H9 (cell line): ENCODE measurements at regions not wholly inside any gene's neighbourhood (a gene's known extent, or its start where the extent isn't known, plus 50 kb on each side); places are given as distances from the start of the nearest gene placed in this dataset.

Experiments
- DNase-seq: peaks from one replicate; pipeline ENCODE4 v3.0.0-alpha.2; 2017
- H2AFZ ChIP-seq: one replicate; pipeline ENCODE4 v1.6.1; 2013; ENCODE audit warnings: mild to moderate bottlenecking, low read length, control low read depth, moderate library complexity
- H2AK5ac ChIP-seq: 2 replicates; pipeline ENCODE4 v1.6.1; 2013; ENCODE audit warnings: low read length, control low read depth, mixed read lengths; ENCODE audit not compliant: insufficient read length
- H2BK120ac ChIP-seq: one replicate; pipeline ENCODE4 v1.6.1; 2013; ENCODE audit warnings: low read depth, mild to moderate bottlenecking, low read length, control low read depth, inconsistent platforms; ENCODE audit not compliant: poor library complexity, severe bottlenecking
- H2BK12ac ChIP-seq: 2 replicates; pipeline ENCODE4 v1.6.1; 2013; ENCODE audit warnings: low read length, control low read depth, mixed read lengths, low read depth; ENCODE audit not compliant: insufficient read length
- H2BK15ac ChIP-seq: 2 replicates; pipeline ENCODE4 v1.6.1; 2013; ENCODE audit warnings: low read depth, low read length, control low read depth
- H2BK20ac ChIP-seq: one replicate; pipeline ENCODE4 v1.6.1; 2013; ENCODE audit warnings: low read depth, mild to moderate bottlenecking, low read length, control low read depth, inconsistent platforms; ENCODE audit not compliant: poor library complexity, severe bottlenecking
- H2BK5ac ChIP-seq: 2 replicates; pipeline ENCODE4 v1.6.1; 2013; ENCODE audit warnings: low read length, control low read depth, mixed read lengths; ENCODE audit not compliant: insufficient read length
- H3K14ac ChIP-seq: 2 replicates; pipeline ENCODE4 v1.6.1; 2013; ENCODE audit warnings: low read length, control low read depth; ENCODE audit not compliant: insufficient read depth
- H3K18ac ChIP-seq: 2 replicates; pipeline ENCODE4 v1.6.1; 2013; ENCODE audit warnings: low read depth, mild to moderate bottlenecking, mixed read lengths, low read length, control low read depth; ENCODE audit not compliant: insufficient read length
- H3K23ac ChIP-seq: 2 replicates; pipeline ENCODE4 v1.6.1; 2013; ENCODE audit warnings: low read length, control low read depth, mixed read lengths, low read depth; ENCODE audit not compliant: insufficient read length
- H3K23me2 ChIP-seq: 2 replicates; pipeline ENCODE4 v1.6.1; 2013; ENCODE audit warnings: low read depth, mild to moderate bottlenecking, mixed read lengths, low read length, control low read depth; ENCODE audit not compliant: insufficient read length, poor library complexity, severe bottlenecking
- H3K27ac ChIP-seq: 2 replicates; pipeline ENCODE4 v1.5.1; 2013; ENCODE audit warnings: low read length, control low read depth, mixed read lengths, low read depth; ENCODE audit not compliant: insufficient read length
- H3K27me3 ChIP-seq: 2 replicates; pipeline ENCODE4 v1.6.1; 2013; ENCODE audit warnings: low read length, control low read depth, inconsistent platforms; ENCODE audit not compliant: insufficient read depth
- H3K4ac ChIP-seq: 2 replicates; pipeline ENCODE4 v1.6.1; 2013; ENCODE audit warnings: low read depth, mild to moderate bottlenecking, control low read depth, inconsistent platforms, low read length, moderate library complexity
- H3K4me1 ChIP-seq: 2 replicates; pipeline ENCODE4 v1.6.1; 2013; ENCODE audit warnings: low read length, control low read depth, inconsistent platforms; ENCODE audit not compliant: insufficient read depth
- H3K4me2 ChIP-seq: 2 replicates; pipeline ENCODE4 v1.6.1; 2013; ENCODE audit warnings: low read length, control low read depth, mixed read lengths; ENCODE audit not compliant: insufficient read length, insufficient read depth
- H3K56ac ChIP-seq: 2 replicates; pipeline ENCODE4 v1.6.1; 2013; ENCODE audit warnings: low read depth, mild to moderate bottlenecking, mixed read lengths, low read length, control low read depth; ENCODE audit not compliant: insufficient read length
- H3K79me1 ChIP-seq: 2 replicates; pipeline ENCODE4 v1.6.1; 2013; ENCODE audit warnings: low read depth, mild to moderate bottlenecking, moderate library complexity, low read length, control low read depth, inconsistent platforms; ENCODE audit not compliant: insufficient read depth, poor library complexity, severe bottlenecking
- H3K79me2 ChIP-seq: 2 replicates; pipeline ENCODE4 v1.6.1; 2013; ENCODE audit warnings: low read length, control low read depth, inconsistent platforms; ENCODE audit not compliant: insufficient read depth
- H3K9ac ChIP-seq: 2 replicates; pipeline ENCODE4 v1.6.1; 2013; ENCODE audit warnings: low read length, control low read depth, mixed read lengths; ENCODE audit not compliant: insufficient read length; ENCODE audit errors: extremely low read depth
- H3K9me3 ChIP-seq: one replicate; pipeline ENCODE4 v1.6.1; 2013; ENCODE audit warnings: low read depth, low read length, inconsistent platforms; ENCODE audit not compliant: control insufficient read depth
- H3T11ph ChIP-seq: one replicate; pipeline ENCODE4 v1.6.1; 2013; ENCODE audit warnings: mild to moderate bottlenecking, low read length, control low read depth, inconsistent platforms
- H4K20me1 ChIP-seq: one replicate; pipeline ENCODE4 v1.6.1; 2013; ENCODE audit not compliant: control insufficient read depth, insufficient read length, insufficient read depth
- H4K5ac ChIP-seq: 2 replicates; pipeline ENCODE4 v1.6.1; 2013; ENCODE audit warnings: low read depth, mild to moderate bottlenecking, mixed read lengths, low read length, control low read depth; ENCODE audit not compliant: insufficient read length
- H4K8ac ChIP-seq: replicated peaks from 2 replicates; pipeline ENCODE4 v1.6.1; 2013; ENCODE audit warnings: low read length, control low read depth, mixed read lengths, low read depth; ENCODE audit not compliant: insufficient read length
- H4K91ac ChIP-seq: 2 replicates; pipeline ENCODE4 v1.6.1; 2013; ENCODE audit warnings: low read depth, mild to moderate bottlenecking, moderate library complexity, mixed read lengths, low read length, control low read depth; ENCODE audit not compliant: insufficient read length
- H3K27ac Mint-ChIP-seq, 3 experiments: 2 replicates in 2 of 3; 3 replicates in 1 of 3; pipeline ENCODE4 v1.8.0; 2020 to 2021; ENCODE audit warnings: mixed read lengths in 3 of 3, mild to moderate bottlenecking in 1 of 3, moderate library complexity in 1 of 3
- H3K27me3 Mint-ChIP-seq: 2 replicates; pipeline ENCODE4 v1.8.0; 2021; ENCODE audit warnings: low read depth, mild to moderate bottlenecking, moderate library complexity, mixed read lengths
- H3K36me3 Mint-ChIP-seq, 3 experiments: 2 replicates in 2 of 3; 3 replicates in 1 of 3; pipeline ENCODE4 v1.8.0; 2020 to 2021; ENCODE audit warnings: low read depth in 3 of 3, mixed read lengths in 3 of 3; ENCODE audit not compliant: insufficient read depth in 1 of 3
- H3K4me1 Mint-ChIP-seq, 2 experiments: 2 replicates each; pipeline ENCODE4 v1.8.0; 2020; ENCODE audit warnings: mixed read lengths in 2 of 2
- H3K4me3 Mint-ChIP-seq, 2 experiments: 2 replicates in 1 of 2; 3 replicates in 1 of 2; pipeline ENCODE4 v1.8.0; 2020 to 2021; ENCODE audit warnings: mild to moderate bottlenecking in 2 of 2, mixed read lengths in 2 of 2, moderate library complexity in 1 of 2
- H3K9me3 Mint-ChIP-seq, 2 experiments: 2 replicates in 1 of 2; 3 replicates in 1 of 2; pipeline ENCODE4 v1.8.0; 2020; ENCODE audit warnings: mild to moderate bottlenecking in 2 of 2, mixed read lengths in 2 of 2, moderate library complexity in 1 of 2
- CTCF ChIP-seq: fragments of 200-600 bp; sonication (generic); conservative IDR thresholded peaks from 3 replicates; pipeline ENCODE4 v1.8.0; 2021; ENCODE audit warnings: antibody characterized with exemption, mild to moderate bottlenecking
- WGBS: extraction: QIAGEN DNeasy Blood & Tissue Kit; methylation state at CpG from one replicate; pipeline ENCODE4 v1.1.7; 2013; ENCODE audit warnings: missing lambda C conversion rate, low lambda C conversion rate, mixed read lengths; ENCODE audit not compliant: insufficient read length; ENCODE audit errors: extremely low coverage; 5-methylcytosine and 5-hydroxymethylcytosine counted together

GRCh38 chr3:26102376-26102775 is 312.5 kb downstream of the OXSM start:
- Mint-ChIP-seq H3K27ac (no peak overlapping the region), H3K27me3 (no peaks in the 10 kb centered on the region), H3K4me3 (no peak overlapping the region), H3K9me3 (peaks cover 11 to 12% of the 10 kb centered on the region in 2 experiments), H3K36me3 (peaks cover 0 to 8% (median 7%) of the 10 kb centered on the region in 3 experiments; a peak in 5 of 7 replicates), H3K4me1 (peaks cover 13 to 15% of the 10 kb centered on the region in 2 experiments)
- Histone ChIP-seq H3K18ac (no peak overlapping the region), H3K79me2 (no peaks in the 10 kb centered on the region), H2AK5ac (no peak overlapping the region), H4K91ac (no peak overlapping the region), H3K27me3 (no peaks in the 10 kb centered on the region), H4K5ac (no peak overlapping the region), H3K56ac (no peak overlapping the region), H3K4me2 (no peak overlapping the region), H3K4me1 (no peaks in the 10 kb centered on the region; the same call in 1 of the 2 replicates), H4K8ac (no peak overlapping the region), H3K14ac (no peak overlapping the region), H2AFZ (no peak overlapping the region), H3K4ac (no peak overlapping the region), H4K20me1 (no peaks in the 10 kb centered on the region), H3K9me3 (no peaks in the 10 kb centered on the region), H3K23me2 (no peaks in the 10 kb centered on the region), H2BK120ac (no peak overlapping the region), H2BK15ac (no peak overlapping the region), H3K79me1 (no peaks in the 10 kb centered on the region), H3K27ac (no peak overlapping the region), H2BK12ac (no peak overlapping the region), H3K23ac (no peak overlapping the region), H3K9ac (no peak overlapping the region), H2BK20ac (no peak overlapping the region), H2BK5ac (no peak overlapping the region), H3T11ph (no peak overlapping the region)
- TF ChIP-seq CTCF = no peak
- WGBS = no CpG with 5 or more reads among the region's 1 CpG
- no peak for DNase-seq
